Lung microvascular endothelial cell (primary cell): ENCODE measurements at regions not wholly inside any gene's neighbourhood (a gene's known extent, or its start where the extent isn't known, plus 50 kb on each side); places are given as distances from the start of the nearest gene placed in this dataset.
"Not testable (repeated sequence)": the region's sequence is repeated elsewhere in the genome, so short reads cannot be mapped to it uniquely, and the experiment has no call there.

ENCODE experiments used
- DNase-seq, 2 donors: peaks; one replicate each; pipeline versions ENCODE4 v3.0.0 to v3.0.0-alpha.2; 2010; ENCODE audit warnings: low read depth in 2 of 2

DNA sequence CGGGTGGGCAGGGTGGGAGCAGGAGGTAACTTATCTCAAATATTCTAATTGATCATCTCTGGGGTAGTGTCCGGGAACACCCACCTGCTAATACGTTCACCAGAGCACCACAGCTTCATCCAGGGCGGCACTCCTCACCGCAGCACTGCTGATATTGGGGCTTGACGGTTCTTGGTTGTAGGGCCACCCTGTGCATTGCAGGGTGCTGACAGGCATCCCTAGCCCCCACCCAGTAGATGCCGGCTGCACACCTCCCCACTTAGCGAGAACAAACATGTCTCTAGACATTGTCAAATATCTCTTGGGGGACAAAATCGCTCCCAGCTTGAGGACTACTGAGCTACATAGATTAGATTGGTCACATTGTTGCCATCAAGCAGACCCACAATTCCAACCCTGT, 73.9 kb upstream of the WASF3 start:
- no peak for DNase-seq

DNA sequence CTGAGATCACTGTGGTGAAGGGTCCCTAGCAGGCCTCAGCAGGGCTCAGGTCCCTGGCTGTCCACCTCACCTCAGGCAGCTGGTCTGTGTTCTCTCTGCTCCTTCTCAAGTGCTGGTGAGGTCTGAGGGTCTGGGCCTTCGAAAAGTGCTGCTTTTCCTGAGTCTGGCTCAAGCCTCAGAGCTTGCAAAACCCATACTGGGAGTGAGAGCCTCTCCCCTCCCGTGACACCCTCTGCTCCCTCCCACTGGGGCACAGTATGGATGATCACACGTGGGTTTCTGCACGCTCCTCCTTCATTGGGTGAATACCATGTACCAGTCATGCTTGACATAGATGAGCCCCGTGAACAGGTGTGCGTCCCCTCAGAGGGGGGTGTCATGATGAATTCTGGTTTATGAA, 73.3 kb upstream of the WASF3 start:
- DNase-seq: no peak

DNA sequence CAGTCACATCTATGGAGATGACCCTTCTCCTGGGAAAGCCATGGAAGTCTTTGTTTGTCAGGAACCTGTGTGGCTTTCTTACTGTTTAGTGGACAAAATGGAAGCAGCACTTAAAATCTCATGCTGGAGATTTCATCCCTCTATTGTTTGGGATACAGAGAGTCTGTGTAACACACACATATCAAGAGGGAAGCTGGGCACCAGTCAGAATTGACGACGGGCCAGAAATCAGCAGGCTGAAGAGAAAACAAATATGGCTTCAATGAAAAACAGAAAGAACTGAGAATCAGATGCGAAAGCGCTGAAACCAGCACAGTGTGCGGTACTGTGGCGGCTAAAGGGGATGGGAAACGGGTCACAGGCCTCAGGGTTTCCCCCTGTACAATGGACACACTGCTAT, 72.2 kb upstream of the WASF3 start:
- no peak for DNase-seq

DNA sequence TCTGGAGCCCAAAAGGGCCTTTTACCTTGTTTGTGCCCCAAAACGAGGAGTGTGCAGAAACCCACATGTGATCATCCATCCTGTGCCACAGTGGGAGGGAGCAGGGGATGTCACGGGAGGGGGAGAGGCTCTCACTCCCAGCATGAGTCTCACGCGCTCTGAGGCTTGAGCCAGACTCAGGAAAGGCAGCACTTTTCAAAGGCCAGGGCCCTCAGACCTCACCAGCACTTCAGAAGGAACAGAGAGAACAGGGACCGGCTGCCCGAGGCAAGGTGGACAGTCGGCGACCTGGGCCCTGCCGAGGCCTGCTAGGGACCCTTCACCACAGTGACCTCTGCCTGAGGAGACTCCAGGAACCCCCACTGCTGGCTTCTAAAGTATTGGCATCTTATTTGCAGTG, 71.7 kb upstream of the WASF3 start:
- no peak for DNase-seq

DNA sequence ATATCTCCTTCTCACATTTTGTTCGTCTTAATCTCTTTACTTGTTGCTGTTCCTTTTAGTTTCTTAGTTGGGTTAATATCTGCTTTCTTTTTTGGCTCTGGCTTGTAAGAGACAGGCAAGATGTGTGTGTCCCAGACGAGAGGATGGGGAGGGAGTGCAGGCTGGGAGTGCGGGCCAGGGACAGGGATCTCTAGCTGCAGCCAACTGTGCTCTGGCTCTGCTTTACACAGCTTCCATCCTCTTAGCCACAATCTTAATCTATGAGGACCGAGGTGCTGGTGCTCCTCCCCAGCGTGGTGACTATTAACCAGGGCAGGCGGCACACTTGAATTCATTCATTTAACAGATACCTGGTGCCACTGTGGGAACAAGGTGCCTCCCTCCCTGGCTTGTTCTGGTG, 70.9 kb upstream of the WASF3 start:
- no peak for DNase-seq

DNA sequence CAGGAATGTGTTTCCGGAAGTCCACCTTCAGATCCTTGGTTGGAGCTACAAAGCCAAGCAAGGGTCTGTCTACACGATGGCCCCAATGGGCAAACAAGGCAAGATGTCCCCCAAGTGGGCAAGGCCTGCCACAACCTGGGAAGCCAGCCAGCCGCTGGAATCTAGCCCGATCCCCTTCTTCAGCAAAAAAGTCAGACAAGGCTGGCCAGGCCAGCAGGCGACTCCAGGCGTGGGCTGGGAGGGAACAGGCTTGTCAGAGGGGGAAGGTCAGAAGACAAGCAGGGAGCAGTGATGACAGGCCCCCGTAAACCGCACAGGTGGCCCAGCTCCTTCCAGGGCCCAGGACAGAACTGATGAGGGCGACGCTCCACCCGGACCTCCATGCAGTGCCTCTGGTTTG, 69.7 kb upstream of the WASF3 start:
- no peak for DNase-seq

DNA sequence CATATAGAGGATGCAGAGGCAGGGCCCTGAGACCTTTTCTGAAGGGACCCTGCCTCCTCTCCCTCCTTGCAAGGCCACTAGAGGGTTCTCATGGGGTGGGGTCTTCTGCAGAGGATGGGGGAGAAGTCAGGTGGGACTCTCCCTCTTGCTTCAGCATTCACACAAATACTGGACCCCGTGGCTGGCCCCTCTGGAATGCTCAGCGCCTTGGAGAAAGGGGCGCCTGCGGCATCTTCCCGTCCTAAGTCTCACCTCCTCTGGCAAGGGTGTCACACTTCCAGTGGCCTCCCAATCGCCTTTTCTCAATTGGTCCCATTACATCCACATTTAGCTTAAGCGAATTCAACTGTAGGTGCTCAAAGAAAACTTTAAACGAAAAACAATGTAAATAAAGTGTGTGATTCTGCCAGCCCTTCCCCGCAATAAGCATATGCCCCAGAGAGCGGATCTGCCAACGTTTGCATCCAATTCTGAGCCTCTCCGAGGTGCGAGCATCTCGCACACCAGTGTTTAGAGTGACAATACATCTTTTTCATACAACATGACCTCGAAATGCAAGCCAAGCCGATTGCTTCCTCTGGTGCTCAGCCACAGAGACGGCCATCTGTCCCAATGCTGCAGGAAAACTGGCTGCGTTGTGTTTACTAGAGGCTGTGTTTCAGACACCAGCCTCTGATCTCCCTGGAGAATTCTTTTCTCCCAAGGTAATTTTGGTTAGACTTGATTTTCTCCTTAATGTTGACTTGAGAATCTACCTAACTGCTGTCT, 69.1 kb upstream of the WASF3 start:
- DNase-seq: no peak

DNA sequence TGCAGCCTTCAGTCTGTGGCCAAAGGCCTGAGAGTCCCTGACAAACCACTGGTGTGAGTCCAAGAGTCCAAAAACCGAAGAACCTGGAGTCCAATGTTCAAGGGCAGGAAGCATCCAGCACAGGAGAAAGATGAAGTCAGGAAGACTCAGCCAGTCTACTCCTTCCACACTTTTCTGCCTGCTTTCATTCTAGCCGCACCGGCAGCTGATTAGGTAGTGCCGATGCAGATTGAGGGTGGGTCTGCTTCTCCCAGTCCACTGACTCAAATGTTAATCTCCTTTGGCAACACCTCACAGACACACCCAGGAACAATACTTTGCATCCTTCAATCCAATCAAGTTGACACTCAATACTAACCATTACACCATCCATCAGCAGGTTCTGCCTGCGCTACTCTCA, 65.2 kb upstream of the WASF3 start:
- not testable (repeated sequence) for DNase-seq

DNA sequence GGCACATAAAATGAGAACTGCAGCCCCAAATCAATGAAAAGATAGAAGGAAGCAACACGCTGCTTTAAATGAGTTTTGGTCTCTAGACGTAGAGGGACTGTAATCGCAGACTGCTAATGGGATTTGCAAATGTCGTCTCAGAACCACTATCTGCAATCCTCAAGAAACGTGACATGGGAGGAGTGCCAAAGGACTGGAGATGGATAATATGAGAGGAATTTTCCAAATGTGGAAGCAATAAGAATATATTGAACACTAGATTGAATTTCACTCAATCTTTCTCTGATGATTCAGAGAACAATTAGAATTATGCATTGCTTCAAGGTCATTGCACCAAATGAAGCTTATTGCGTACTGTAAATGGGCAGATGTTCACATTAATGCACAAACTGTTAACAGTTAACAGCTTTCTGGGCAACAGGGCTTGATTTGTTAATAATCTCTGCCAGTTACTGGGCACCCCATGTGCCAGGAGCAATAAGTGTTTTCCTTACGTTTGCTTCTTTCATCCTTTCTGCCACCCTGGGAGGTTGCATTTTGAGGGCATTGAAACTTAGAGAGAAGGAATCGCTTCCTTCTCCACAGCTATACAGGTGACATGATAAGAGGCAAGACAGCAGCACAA, 62.8 kb upstream of the WASF3 start:
- no peak for DNase-seq

DNA sequence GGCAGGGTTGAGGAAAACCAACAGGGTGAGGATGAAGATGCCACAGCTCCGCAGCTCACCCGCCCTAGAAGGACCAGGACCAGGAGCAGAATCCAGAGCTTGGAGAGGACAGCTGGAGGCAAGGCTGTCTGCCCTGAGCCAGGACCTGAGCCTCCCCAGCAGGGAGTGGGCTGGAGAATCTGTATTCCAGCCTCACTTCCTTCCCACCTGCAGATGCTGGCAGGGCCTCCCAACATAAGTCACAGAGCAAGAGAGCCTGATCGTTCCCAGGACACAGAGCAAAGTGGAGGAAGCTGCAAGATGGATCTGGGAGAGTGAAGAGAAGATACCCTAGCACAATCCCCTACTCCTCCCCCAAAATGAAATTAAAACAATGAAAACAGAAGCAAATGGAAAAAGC, 61.7 kb upstream of the WASF3 start:
- no peak for DNase-seq

DNA sequence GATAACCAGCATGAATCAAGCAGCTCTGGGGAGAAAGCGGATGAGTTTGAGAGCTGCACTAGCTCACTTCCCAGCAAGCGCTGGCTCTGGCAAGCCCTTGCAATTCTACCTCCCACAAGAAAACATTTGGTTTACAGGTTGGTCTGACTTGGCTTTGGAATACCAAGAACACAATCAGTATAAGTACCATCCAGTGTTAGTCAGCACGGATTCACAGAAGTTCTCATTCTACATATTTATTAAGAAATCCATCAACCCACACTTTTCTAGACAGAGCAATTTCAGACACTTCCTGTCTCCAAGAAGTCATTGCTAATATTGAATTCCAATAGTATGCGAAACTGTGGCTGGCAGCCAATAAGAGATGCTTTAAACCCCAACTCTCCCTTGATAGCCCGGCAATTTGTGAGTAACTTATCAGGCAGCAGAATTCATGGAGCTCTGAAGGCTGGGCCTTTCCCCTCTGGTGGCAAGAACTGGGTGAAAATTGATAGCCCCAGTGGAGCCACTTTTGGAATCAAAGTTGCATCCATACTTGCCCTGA, 59.4 kb upstream of the WASF3 start:
- DNase-seq: peak in 1 of 2 donors; percentile 66

DNA sequence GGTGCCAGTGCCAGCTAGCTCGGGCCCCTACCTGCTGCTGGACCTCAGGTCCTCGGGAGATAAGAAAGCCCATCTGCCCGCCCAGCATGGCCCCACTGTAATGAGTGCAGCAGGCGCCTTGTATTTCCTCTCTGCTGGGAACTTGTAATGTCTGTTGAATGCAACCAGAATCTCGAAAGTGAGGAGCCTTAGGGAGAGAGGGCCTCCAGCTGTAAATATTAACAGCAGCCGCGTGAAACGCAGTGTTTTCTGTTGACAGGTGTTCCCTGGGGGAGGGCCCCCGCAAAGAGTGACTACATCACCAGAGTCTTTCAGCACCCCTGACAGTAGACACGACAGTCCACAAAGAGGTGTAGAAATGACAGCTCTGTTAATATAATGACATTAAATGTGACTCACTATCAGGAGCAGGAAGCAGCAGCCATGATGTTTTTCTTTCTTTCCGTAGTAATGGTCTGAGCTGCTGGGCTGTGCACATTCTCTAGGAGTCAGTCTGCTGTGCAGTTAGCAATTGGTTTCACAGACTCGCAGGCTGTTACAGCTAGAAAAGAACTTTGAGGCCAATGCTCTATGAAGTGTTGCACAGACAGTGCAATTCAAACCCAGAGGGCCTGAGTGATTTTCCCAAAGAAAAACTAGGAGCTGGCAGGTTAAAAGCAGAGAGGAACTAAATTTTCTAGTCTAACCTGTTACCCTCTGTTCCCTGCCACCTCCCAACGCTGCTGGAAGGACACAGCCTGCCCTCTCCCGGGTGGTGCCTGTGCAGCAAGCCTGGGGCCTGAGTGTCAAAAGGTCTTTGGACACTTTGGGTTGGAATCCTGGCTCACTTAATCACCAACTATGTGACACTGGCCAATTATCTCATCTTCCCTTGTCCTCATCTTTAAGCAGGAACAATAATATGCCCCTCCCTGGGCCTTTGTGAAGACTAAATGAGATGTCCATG, 58.6 kb upstream of the WASF3 start:
- DNase-seq: peak; percentile 21 to 37

DNA sequence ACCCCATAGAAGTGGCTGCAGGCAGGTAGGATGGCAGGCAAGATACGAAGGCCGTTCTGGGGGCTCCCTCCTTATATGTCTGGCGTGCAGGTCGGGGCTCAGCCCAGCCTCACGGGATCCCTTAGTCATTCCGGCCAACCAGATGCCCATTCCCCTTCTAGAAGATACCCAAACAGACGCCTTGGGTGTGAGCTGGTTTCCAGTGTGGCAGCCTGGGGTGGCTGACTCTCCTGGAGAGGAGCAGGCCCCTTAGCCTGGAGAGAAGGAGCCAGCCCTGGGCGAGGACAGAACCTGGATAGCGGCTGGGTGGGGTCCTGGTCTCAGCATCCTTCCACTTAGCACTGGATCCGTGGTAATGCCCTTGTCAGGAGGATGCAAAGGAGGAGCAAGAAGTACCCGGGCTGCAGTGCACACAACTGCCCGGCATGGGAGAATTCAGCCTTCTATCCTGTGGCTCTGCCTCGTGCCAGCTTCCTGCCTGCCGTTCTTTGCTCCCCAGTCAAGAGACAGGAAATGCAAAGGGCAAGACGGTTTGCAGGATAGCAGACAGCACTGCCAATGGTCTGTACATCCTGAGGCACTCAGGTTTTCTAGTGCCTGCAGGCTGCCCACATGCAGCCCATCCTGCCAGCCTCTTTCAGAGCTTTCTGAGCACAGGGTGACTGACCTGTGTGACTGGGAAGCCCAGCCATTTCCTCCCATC, 56.7 kb upstream of the WASF3 start:
- no peak for DNase-seq

DNA sequence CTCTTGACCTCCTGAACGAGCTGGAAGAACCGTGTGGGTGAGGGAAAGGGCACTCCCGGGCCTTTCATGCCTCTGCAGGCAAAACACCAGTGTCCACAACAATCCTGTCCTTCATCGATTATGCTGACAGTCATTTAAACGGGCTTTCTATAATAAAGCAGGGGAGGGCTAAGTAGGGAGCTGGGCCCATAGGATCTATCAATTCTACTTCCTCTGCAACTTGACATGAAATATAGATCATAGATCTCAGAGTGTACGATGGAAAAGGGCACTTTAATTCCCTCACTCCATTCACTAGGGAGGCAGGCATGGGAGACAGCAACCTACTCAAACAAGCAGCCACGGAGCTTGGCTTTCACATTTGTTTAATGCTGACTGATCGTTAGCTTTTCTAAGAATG, 55.8 kb upstream of the WASF3 start:
- no peak for DNase-seq

DNA sequence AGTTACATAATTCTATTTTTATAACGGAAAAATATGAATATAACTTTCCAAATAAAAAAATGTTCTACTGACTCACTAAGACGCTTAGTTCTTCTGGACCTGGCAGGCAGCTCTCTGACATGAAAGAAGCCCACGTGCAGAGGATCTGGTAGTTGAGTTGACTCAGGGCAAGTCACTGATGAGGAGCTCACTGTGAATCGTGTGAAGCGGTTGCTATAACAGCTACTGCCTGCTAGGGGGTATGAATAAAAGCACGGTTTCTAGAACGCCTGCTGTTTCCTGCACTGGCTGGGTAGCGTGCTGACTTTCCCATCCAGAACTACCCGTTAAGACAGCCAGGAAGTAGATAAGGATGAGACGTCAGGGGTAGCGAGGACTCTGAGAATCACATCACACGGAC, 54.7 kb upstream of the WASF3 start:
- peak; percentile 52 to 66 for DNase-seq

DNA sequence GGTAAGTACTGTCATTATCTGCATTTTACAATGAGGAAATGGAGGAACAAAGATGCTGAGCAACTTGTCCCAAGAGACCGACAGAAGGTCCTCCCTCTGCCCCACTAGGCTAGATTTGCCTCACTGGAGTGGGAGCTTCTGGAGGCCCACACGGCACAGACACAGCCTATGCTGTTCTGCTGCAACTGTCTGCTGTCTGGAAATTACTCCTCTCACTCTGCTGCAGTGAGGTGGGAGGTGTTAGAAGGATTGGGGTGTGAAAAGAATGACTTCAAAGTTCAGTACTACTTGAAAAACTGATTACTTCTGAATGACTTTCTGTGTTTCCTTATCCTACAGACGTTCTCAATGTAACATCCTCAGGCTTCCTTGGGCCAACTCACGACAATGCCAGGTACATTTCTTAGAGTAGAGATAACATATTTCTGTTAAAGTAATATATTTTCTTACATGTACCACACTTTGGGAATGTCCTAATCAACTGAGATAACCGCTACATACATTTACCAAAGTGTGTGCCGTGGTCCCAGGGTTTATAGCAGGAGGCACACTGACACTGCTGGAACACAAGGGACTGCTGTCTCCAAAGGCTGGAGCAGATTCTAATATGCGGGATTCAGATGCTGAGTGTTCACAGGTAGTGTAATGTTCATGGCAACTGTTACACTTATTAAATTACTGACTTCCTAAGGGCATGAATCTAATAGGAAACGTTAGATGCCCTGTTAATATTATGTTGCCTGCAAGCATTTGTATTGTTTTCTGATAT, 53.5 kb upstream of the WASF3 start:
- no peak for DNase-seq
